H9 (cell line): ENCODE measurements at regions not wholly inside any gene's neighbourhood (a gene's known extent, or its start where the extent isn't known, plus 50 kb on each side); places are given as distances from the start of the nearest gene placed in this dataset.

Source experiments
- DNase-seq: peaks from one replicate; pipeline ENCODE4 v3.0.0-alpha.2; 2017
- H2AFZ ChIP-seq: one replicate; pipeline ENCODE4 v1.6.1; 2013; ENCODE audit warnings: mild to moderate bottlenecking, low read length, control low read depth, moderate library complexity
- H2AK5ac ChIP-seq: 2 replicates; pipeline ENCODE4 v1.6.1; 2013; ENCODE audit warnings: low read length, control low read depth, mixed read lengths; ENCODE audit not compliant: insufficient read length
- H2BK120ac ChIP-seq: one replicate; pipeline ENCODE4 v1.6.1; 2013; ENCODE audit warnings: low read depth, mild to moderate bottlenecking, low read length, control low read depth, inconsistent platforms; ENCODE audit not compliant: poor library complexity, severe bottlenecking
- H2BK12ac ChIP-seq: 2 replicates; pipeline ENCODE4 v1.6.1; 2013; ENCODE audit warnings: low read length, control low read depth, mixed read lengths, low read depth; ENCODE audit not compliant: insufficient read length
- H2BK15ac ChIP-seq: 2 replicates; pipeline ENCODE4 v1.6.1; 2013; ENCODE audit warnings: low read depth, low read length, control low read depth
- H2BK20ac ChIP-seq: one replicate; pipeline ENCODE4 v1.6.1; 2013; ENCODE audit warnings: low read depth, mild to moderate bottlenecking, low read length, control low read depth, inconsistent platforms; ENCODE audit not compliant: poor library complexity, severe bottlenecking
- H2BK5ac ChIP-seq: 2 replicates; pipeline ENCODE4 v1.6.1; 2013; ENCODE audit warnings: low read length, control low read depth, mixed read lengths; ENCODE audit not compliant: insufficient read length
- H3K14ac ChIP-seq: 2 replicates; pipeline ENCODE4 v1.6.1; 2013; ENCODE audit warnings: low read length, control low read depth; ENCODE audit not compliant: insufficient read depth
- H3K18ac ChIP-seq: 2 replicates; pipeline ENCODE4 v1.6.1; 2013; ENCODE audit warnings: low read depth, mild to moderate bottlenecking, mixed read lengths, low read length, control low read depth; ENCODE audit not compliant: insufficient read length
- H3K23ac ChIP-seq: 2 replicates; pipeline ENCODE4 v1.6.1; 2013; ENCODE audit warnings: low read length, control low read depth, mixed read lengths, low read depth; ENCODE audit not compliant: insufficient read length
- H3K23me2 ChIP-seq: 2 replicates; pipeline ENCODE4 v1.6.1; 2013; ENCODE audit warnings: low read depth, mild to moderate bottlenecking, mixed read lengths, low read length, control low read depth; ENCODE audit not compliant: insufficient read length, poor library complexity, severe bottlenecking
- H3K27ac ChIP-seq: 2 replicates; pipeline ENCODE4 v1.5.1; 2013; ENCODE audit warnings: low read length, control low read depth, mixed read lengths, low read depth; ENCODE audit not compliant: insufficient read length
- H3K27me3 ChIP-seq: 2 replicates; pipeline ENCODE4 v1.6.1; 2013; ENCODE audit warnings: low read length, control low read depth, inconsistent platforms; ENCODE audit not compliant: insufficient read depth
- H3K4ac ChIP-seq: 2 replicates; pipeline ENCODE4 v1.6.1; 2013; ENCODE audit warnings: low read depth, mild to moderate bottlenecking, control low read depth, inconsistent platforms, low read length, moderate library complexity
- H3K4me1 ChIP-seq: 2 replicates; pipeline ENCODE4 v1.6.1; 2013; ENCODE audit warnings: low read length, control low read depth, inconsistent platforms; ENCODE audit not compliant: insufficient read depth
- H3K4me2 ChIP-seq: 2 replicates; pipeline ENCODE4 v1.6.1; 2013; ENCODE audit warnings: low read length, control low read depth, mixed read lengths; ENCODE audit not compliant: insufficient read length, insufficient read depth
- H3K56ac ChIP-seq: 2 replicates; pipeline ENCODE4 v1.6.1; 2013; ENCODE audit warnings: low read depth, mild to moderate bottlenecking, mixed read lengths, low read length, control low read depth; ENCODE audit not compliant: insufficient read length
- H3K79me1 ChIP-seq: 2 replicates; pipeline ENCODE4 v1.6.1; 2013; ENCODE audit warnings: low read depth, mild to moderate bottlenecking, moderate library complexity, low read length, control low read depth, inconsistent platforms; ENCODE audit not compliant: insufficient read depth, poor library complexity, severe bottlenecking
- H3K79me2 ChIP-seq: 2 replicates; pipeline ENCODE4 v1.6.1; 2013; ENCODE audit warnings: low read length, control low read depth, inconsistent platforms; ENCODE audit not compliant: insufficient read depth
- H3K9ac ChIP-seq: 2 replicates; pipeline ENCODE4 v1.6.1; 2013; ENCODE audit warnings: low read length, control low read depth, mixed read lengths; ENCODE audit not compliant: insufficient read length; ENCODE audit errors: extremely low read depth
- H3K9me3 ChIP-seq: one replicate; pipeline ENCODE4 v1.6.1; 2013; ENCODE audit warnings: low read depth, low read length, inconsistent platforms; ENCODE audit not compliant: control insufficient read depth
- H3T11ph ChIP-seq: one replicate; pipeline ENCODE4 v1.6.1; 2013; ENCODE audit warnings: mild to moderate bottlenecking, low read length, control low read depth, inconsistent platforms
- H4K20me1 ChIP-seq: one replicate; pipeline ENCODE4 v1.6.1; 2013; ENCODE audit not compliant: control insufficient read depth, insufficient read length, insufficient read depth
- H4K5ac ChIP-seq: 2 replicates; pipeline ENCODE4 v1.6.1; 2013; ENCODE audit warnings: low read depth, mild to moderate bottlenecking, mixed read lengths, low read length, control low read depth; ENCODE audit not compliant: insufficient read length
- H4K8ac ChIP-seq: replicated peaks from 2 replicates; pipeline ENCODE4 v1.6.1; 2013; ENCODE audit warnings: low read length, control low read depth, mixed read lengths, low read depth; ENCODE audit not compliant: insufficient read length
- H4K91ac ChIP-seq: 2 replicates; pipeline ENCODE4 v1.6.1; 2013; ENCODE audit warnings: low read depth, mild to moderate bottlenecking, moderate library complexity, mixed read lengths, low read length, control low read depth; ENCODE audit not compliant: insufficient read length
- H3K27ac Mint-ChIP-seq, 3 experiments: 2 replicates in 2 of 3; 3 replicates in 1 of 3; pipeline ENCODE4 v1.8.0; 2020 to 2021; ENCODE audit warnings: mixed read lengths in 3 of 3, mild to moderate bottlenecking in 1 of 3, moderate library complexity in 1 of 3
- H3K27me3 Mint-ChIP-seq: 2 replicates; pipeline ENCODE4 v1.8.0; 2021; ENCODE audit warnings: low read depth, mild to moderate bottlenecking, moderate library complexity, mixed read lengths
- H3K36me3 Mint-ChIP-seq, 3 experiments: 2 replicates in 2 of 3; 3 replicates in 1 of 3; pipeline ENCODE4 v1.8.0; 2020 to 2021; ENCODE audit warnings: low read depth in 3 of 3, mixed read lengths in 3 of 3; ENCODE audit not compliant: insufficient read depth in 1 of 3
- H3K4me1 Mint-ChIP-seq, 2 experiments: 2 replicates each; pipeline ENCODE4 v1.8.0; 2020; ENCODE audit warnings: mixed read lengths in 2 of 2
- H3K4me3 Mint-ChIP-seq, 2 experiments: 2 replicates in 1 of 2; 3 replicates in 1 of 2; pipeline ENCODE4 v1.8.0; 2020 to 2021; ENCODE audit warnings: mild to moderate bottlenecking in 2 of 2, mixed read lengths in 2 of 2, moderate library complexity in 1 of 2
- H3K9me3 Mint-ChIP-seq, 2 experiments: 2 replicates in 1 of 2; 3 replicates in 1 of 2; pipeline ENCODE4 v1.8.0; 2020; ENCODE audit warnings: mild to moderate bottlenecking in 2 of 2, mixed read lengths in 2 of 2, moderate library complexity in 1 of 2
- WGBS: extraction: QIAGEN DNeasy Blood & Tissue Kit; methylation state at CpG from one replicate; pipeline ENCODE4 v1.1.7; 2013; ENCODE audit warnings: missing lambda C conversion rate, low lambda C conversion rate, mixed read lengths; ENCODE audit not compliant: insufficient read length; ENCODE audit errors: extremely low coverage; 5-methylcytosine and 5-hydroxymethylcytosine counted together
- TF ChIP-seq, protein P1 (sequence below): fragments of 200-600 bp; sonication (generic); conservative IDR thresholded peaks from 3 replicates; pipeline ENCODE4 v1.8.0; 2021; ENCODE audit warnings: antibody characterized with exemption, mild to moderate bottlenecking

GRCh38 chr1:109821831-109822745 is 58.4 kb upstream of the EPS8L3 start:
- no peaks in the 10 kb centered on the region for H4K20me1 ChIP-seq
- no peak overlapping the region for H3K4me2 ChIP-seq
- H3K4ac ChIP-seq = no peak overlapping the region
- Mint-ChIP-seq H3K9me3 (no peaks in the 10 kb centered on the region), H3K36me3 (no peaks in the 10 kb centered on the region), H3K27me3 (no peaks in the 10 kb centered on the region), H3K27ac (0 out of 7 replicates have a peak overlapping the region, but pooled peaks of 1 of the 3 experiments have one; percentile 49), H3K4me3 (no peak overlapping the region), H3K4me1 (peaks cover 8 to 16% of the 10 kb centered on the region in 2 experiments)
- H2BK15ac ChIP-seq = no peak overlapping the region
- no peak overlapping the region for H2BK5ac ChIP-seq
- no peak overlapping the region for H3K27ac ChIP-seq
- no peak overlapping the region for H3K56ac ChIP-seq
- H2AFZ ChIP-seq = no peak overlapping the region
- H3K23ac ChIP-seq = no peak overlapping the region
- peak; percentile 15 for DNase-seq
- H3K14ac ChIP-seq = no peak overlapping the region; the same call in 1 of the 2 replicates
- TF ChIP-seq, protein P1, sequence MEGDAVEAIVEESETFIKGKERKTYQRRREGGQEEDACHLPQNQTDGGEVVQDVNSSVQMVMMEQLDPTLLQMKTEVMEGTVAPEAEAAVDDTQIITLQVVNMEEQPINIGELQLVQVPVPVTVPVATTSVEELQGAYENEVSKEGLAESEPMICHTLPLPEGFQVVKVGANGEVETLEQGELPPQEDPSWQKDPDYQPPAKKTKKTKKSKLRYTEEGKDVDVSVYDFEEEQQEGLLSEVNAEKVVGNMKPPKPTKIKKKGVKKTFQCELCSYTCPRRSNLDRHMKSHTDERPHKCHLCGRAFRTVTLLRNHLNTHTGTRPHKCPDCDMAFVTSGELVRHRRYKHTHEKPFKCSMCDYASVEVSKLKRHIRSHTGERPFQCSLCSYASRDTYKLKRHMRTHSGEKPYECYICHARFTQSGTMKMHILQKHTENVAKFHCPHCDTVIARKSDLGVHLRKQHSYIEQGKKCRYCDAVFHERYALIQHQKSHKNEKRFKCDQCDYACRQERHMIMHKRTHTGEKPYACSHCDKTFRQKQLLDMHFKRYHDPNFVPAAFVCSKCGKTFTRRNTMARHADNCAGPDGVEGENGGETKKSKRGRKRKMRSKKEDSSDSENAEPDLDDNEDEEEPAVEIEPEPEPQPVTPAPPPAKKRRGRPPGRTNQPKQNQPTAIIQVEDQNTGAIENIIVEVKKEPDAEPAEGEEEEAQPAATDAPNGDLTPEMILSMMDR = no peak
- no peaks in the 10 kb centered on the region for H3K9me3 ChIP-seq
- no peak overlapping the region for H3T11ph ChIP-seq
- H3K79me1 ChIP-seq = no peaks in the 10 kb centered on the region
- H3K79me2 ChIP-seq = no peaks in the 10 kb centered on the region
- no peak overlapping the region for H2BK12ac ChIP-seq
- no peak overlapping the region for H4K91ac ChIP-seq
- no peak overlapping the region for H2BK120ac ChIP-seq
- no peak overlapping the region for H4K8ac ChIP-seq
- no peaks in the 10 kb centered on the region for H3K27me3 ChIP-seq
- no peaks in the 10 kb centered on the region for H3K23me2 ChIP-seq
- no peak overlapping the region for H4K5ac ChIP-seq
- no peak overlapping the region for H3K9ac ChIP-seq
- WGBS = no CpG with 5 or more reads among the region's 14 CpGs
- no peak overlapping the region for H3K18ac ChIP-seq
- no peak overlapping the region for H2AK5ac ChIP-seq
- H3K4me1 ChIP-seq = no peaks in the 10 kb centered on the region
- no peak overlapping the region for H2BK20ac ChIP-seq
